Endometrium (tissue), 2 donors: ENCODE measurements at regions not wholly inside any gene's neighbourhood (a gene's known extent, or its start where the extent isn't known, plus 50 kb on each side); places are given as distances from the start of the nearest gene placed in this dataset.
"Not testable (repeated sequence)": the region's sequence is repeated elsewhere in the genome, so short reads cannot be mapped to it uniquely, and the experiment has no call there.

ENCODE experiments used
- FAIRE-seq: peaks from 2 replicates; lab custom pipeline; 2012; peaks lifted over from hg19 to GRCh38; lab: Jason Lieb, UNC
- donor health status: control.
- donor health status: control.

DNA sequence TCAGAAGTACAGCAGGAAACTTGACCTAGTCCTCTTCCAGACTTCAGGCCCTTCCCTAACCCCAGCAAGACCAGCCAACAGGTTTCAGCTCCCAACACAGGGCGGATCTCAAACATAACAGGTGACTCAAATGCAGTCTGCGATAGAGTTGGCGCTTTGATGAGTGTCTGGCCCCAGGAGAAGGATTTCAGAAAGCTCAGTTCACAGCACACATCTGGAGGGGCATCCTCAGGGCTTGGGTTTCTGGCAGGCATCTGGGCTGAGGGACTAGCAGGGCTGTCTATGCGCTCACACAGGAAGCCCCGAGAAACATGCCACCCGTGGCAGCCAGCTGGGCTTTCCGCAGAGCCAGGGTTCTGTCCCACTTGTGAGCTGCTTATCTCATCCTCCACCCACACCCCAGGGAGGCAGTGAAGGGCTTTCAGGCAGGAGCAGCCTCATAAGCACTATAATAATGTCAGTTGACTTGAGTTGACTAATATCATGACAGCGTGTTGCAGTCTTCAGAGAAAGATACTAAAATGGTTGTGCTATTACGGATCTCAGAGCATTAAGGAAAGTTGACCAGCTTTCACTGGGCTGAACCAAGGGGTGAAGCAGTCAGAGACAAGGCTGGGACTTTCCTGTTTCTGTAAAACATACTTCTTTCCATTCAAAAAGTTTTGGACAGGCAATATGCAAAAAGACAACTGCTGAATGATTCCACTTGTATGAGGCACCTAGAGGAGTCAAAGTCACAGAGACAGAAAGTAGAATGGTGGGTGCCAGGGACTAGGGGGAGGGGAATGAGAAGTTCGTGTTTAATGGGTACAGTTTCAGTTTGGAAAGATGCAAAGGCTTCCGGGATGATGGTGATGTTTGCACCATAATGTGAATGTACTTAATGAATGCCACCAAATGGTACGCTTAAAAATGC lies 233.0 kb upstream of the IRF2BP2 start:
- FAIRE-seq = no peak

GRCh38 chr1:234841710-234842231 lies 231.8 kb upstream of the IRF2BP2 start:
- no peak for FAIRE-seq

GRCh38 chr1:234841281-234841680 lies 231.3 kb upstream of the IRF2BP2 start:
- no peak for FAIRE-seq

GRCh38 chr1:234840843-234841242 lies 230.9 kb upstream of the IRF2BP2 start:
- FAIRE-seq = no peak

DNA sequence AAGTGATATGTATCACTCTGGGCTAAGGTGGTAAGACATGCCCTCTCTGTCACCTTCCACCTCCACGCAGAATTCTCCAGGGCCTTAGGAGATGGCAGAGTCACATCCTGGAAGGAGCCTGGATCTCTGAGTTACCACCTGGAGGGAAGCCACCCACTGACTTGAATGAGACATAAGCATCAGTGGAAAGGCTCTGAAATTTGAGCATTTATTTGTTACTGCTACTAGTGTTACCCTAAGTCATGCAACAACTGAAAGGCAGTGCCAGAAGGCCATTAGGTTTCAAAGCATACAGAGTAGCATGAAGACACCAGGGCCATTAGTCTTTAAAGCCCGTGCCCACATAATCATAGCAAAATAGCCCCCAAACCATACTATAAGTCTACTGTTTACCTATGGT lies 230.3 kb upstream of the IRF2BP2 start:
- FAIRE-seq = no peak

DNA sequence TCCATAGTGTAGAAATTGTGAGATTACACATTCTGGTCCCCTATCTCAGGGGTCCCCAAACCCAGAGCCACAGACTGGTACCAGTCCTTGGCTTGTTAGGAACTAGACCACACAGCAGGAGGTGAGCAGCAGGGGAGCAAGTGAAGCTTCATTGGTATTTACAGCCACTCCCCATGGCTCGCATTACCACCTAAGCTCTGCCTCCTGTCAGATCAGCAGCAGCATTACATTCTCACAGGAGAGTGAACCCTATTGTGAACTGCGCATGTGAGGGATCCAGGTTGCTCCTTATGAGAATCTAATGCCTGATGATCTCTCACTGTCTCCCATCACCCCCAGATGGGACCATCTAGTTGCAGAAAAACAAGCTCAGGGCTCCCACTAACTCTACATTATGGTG lies 229.7 kb upstream of the IRF2BP2 start:
- FAIRE-seq = no peak

GRCh38 chr1:234838820-234839219 lies 228.8 kb upstream of the IRF2BP2 start:
- no peak for FAIRE-seq

GRCh38 chr1:234838182-234838581 lies 228.2 kb upstream of the IRF2BP2 start:
- no peak for FAIRE-seq

DNA sequence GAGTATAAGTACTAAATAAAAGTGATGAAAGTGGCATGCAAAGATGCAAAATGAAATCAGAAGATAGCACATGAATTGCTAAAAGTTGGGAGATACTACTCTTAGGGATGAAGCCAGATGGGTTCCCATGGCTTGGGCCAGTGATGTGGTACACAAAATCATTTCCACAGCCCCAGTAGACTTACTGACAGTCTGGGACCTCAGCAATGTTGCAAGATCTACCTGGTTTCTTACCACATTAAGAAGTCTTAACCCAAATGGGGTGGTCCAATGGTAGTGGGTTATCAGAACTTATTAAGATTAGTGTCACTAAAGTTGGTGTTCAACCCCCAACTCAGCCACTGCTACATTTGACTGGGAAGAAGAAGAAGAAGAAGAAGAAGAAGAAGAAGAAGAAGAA lies 227.7 kb upstream of the IRF2BP2 start:
- FAIRE-seq = no peak

DNA sequence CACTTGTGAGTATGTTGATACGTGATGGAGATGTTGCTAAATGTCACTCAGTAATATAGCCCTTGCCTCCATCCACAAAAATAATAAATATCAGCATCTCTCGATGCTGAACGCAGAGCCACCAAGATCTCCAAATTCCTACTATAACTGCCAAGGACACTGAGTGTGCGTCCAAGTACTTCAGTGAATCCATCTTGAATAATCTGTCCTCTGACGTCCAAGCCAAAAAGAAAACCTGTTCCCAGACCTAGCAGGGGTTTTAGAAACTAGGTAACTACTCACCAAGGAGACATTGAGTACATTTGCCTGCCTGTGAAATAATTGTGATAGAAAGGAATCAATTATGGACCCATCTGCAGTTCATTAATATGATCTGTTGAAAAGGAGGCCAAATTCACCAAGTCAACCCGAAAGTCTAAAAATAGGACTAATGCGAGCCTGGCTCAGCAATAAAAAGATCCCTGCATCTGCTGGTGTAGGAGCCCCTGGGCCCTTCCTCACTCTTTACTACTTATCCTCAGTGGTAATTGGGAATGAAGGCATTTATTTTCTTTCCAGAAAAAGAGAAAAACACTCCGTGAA lies 226.9 kb upstream of the IRF2BP2 start:
- no peak for FAIRE-seq

GRCh38 chr1:234836045-234836681 lies 226.2 kb upstream of the IRF2BP2 start:
- FAIRE-seq = no peak

- FAIRE-seq = no peak
Observed at GRCh38 chr1:234835239-234835638, 225.3 kb upstream of the IRF2BP2 start.

DNA sequence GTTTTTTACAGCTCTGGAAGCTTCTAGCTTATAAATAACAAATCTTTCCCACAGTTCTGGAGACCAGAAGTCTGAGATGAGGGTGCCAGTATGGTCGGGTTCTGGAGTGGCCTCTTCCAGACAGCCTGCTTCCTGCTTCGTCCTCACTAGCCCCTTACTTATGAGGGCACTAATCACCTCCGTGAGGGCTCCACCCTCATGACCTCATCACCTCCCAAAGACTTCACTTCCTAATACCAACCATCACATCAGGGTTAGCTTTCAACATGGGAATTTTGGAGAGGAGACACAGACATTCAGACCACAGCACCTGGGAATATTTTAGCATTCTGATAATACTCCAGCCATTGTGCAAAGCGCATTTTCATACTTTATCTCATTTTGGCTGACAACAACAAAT lies 223.7 kb upstream of the IRF2BP2 start:
- FAIRE-seq = no peak

DNA sequence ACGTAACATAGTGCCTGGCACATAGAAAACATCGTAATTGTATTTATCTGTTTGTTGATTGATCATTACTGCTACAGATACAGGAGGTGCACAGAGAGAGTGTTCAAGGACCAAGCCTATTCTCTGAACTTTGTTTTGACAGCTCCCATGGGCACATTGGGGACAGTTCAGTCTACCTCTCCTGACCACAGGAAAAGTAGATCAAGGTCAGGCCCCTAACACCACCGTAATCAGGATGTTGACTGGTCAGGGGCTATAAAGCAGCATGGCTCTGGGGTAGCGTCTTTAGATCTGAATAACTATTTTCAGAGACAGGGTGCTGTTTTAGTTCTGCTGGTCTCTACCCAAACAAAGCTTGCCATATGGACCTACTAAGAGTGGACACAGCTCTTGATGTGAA lies 223.1 kb upstream of the IRF2BP2 start:
- no peak for FAIRE-seq

DNA sequence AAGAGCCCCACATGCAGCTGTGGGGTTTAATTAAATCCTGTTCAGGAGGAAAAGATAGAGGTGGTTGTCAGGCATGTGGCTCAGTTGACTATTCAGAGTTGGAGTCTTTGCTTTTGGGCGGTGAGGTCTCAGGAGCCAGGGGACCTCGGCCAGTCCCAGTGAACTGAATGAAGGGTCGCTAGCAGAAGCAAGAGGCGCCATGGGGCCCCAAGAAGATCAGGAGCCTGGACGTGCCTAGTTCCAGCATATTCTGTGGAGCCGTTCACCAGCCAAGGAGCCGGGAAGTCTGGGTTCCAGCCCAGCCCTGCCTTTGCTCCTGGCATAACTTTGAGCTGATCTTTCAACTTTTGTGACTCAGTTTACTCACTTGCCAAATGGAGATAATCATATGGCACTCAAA lies 217.7 kb upstream of the IRF2BP2 start:
- no peak for FAIRE-seq

DNA sequence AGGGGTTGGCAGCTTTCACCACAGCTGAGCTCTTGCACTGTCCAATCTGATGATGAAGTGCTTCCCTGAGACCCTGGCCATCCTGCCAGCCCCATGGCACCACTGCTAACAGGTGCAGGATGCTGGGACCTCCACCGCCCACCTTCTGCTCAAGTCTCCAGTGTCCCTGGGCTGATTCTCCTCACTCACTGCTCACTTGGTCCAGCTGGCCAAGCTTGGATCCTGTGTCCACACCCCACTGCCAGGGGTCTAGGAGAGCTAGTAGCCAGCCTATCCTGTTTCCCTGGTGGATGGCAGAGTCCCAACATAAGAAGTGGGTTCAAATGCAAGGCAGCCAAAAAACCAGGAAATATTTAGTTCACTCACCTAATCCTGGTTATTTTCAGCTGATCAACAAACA lies 217.2 kb upstream of the IRF2BP2 start:
- no peak for FAIRE-seq

- FAIRE-seq = no peak
Observed at GRCh38 chr1:234826352-234826751, 216.4 kb upstream of the IRF2BP2 start.

- no peak for FAIRE-seq
Observed at GRCh38 chr1:234825498-234826165, 215.7 kb upstream of the IRF2BP2 start.

DNA sequence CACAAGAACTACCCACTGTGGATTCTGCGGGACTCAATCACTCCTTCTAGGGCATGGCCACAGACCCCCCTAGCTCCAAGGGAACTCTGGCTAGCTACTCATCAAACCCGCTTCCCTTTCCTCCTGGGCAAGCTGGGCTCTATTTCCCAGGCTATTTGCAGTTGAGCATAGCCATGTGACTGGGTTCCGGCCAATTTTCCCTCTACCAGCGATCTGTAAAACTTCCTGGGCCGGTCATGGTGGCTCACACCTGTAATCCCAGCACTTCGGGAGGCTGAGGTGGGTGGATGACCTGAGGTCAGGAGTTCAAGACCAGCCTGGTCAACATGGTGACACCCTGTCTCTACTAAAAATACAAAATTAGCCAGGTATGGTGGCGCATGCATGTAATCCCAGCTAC lies 214.9 kb upstream of the IRF2BP2 start:
- not testable (repeated sequence) for FAIRE-seq

- FAIRE-seq = no peak
Observed at GRCh38 chr1:234823191-234824176, 213.5 kb upstream of the IRF2BP2 start.

- FAIRE-seq = no peak
Observed at GRCh38 chr1:234821840-234822239, 211.9 kb upstream of the IRF2BP2 start.
